Dedifferentiated amniotic fluid mesenchymal stem cell (primary cell): ENCODE measurements at regions not wholly inside any gene's neighbourhood (a gene's known extent, or its start where the extent isn't known, plus 50 kb on each side); places are given as distances from the start of the nearest gene placed in this dataset.

Experiments used
- DNase-seq: peaks from one replicate; pipeline ENCODE4 v3.0.0-alpha.2; 2016; ENCODE audit errors: extremely low spot score

GRCh38 chr4:166628454-166628853, 605.8 kb downstream of the SPOCK3 start:
- DNase-seq: no peak

- DNase-seq: no peak
Observed at GRCh38 chr4:166635367-166635766, 598.9 kb downstream of the SPOCK3 start.

- no peak for DNase-seq
Observed at GRCh38 chr4:166637816-166638215, 596.5 kb downstream of the SPOCK3 start.

- no peak for DNase-seq
Observed at GRCh38 chr4:166655231-166655630, 579.1 kb downstream of the SPOCK3 start.

- DNase-seq: peak; percentile 2
Observed at GRCh38 chr4:166655705-166656104, 578.6 kb downstream of the SPOCK3 start.

GRCh38 chr4:166657261-166657660, 577.0 kb downstream of the SPOCK3 start:
- DNase-seq: peak; percentile 39

- DNase-seq: peak; percentile 14
Observed at GRCh38 chr4:166658585-166658984, 575.7 kb downstream of the SPOCK3 start.

GRCh38 chr4:166662266-166662843, 571.9 kb downstream of the SPOCK3 start:
- peak; percentile 4 for DNase-seq

- DNase-seq: peak; percentile 14
Observed at GRCh38 chr4:166670341-166670740, 564.0 kb downstream of the SPOCK3 start.

GRCh38 chr4:166673911-166674310, 560.4 kb downstream of the SPOCK3 start:
- DNase-seq: peak; percentile 12

GRCh38 chr4:166675411-166675810, 558.9 kb downstream of the SPOCK3 start:
- peak; percentile 89 for DNase-seq

- peak; percentile 4 for DNase-seq
Observed at GRCh38 chr4:166680796-166681195, 553.5 kb downstream of the SPOCK3 start.

- peak; percentile 9 for DNase-seq
Observed at GRCh38 chr4:166682200-166682599, 552.1 kb downstream of the SPOCK3 start.
